Caki2 (cell line): ENCODE measurements at regions not wholly inside any gene's neighbourhood (a gene's known extent, or its start where the extent isn't known, plus 50 kb on each side); places are given as distances from the start of the nearest gene placed in this dataset.

Source experiments
- DNase-seq: peaks from one replicate; pipeline ENCODE4 v3.0.0-alpha.2; 2015; ENCODE audit warnings: low read depth
- in situ Hi-C: cut with HindIII; loops from 2 replicates; pipeline ENCODE4 v1.10.0; 2016; ENCODE audit warnings: low sequenced_read_pairs, low pct_unique_long_range_greater_than_20kb, mixed read lengths

DNA sequence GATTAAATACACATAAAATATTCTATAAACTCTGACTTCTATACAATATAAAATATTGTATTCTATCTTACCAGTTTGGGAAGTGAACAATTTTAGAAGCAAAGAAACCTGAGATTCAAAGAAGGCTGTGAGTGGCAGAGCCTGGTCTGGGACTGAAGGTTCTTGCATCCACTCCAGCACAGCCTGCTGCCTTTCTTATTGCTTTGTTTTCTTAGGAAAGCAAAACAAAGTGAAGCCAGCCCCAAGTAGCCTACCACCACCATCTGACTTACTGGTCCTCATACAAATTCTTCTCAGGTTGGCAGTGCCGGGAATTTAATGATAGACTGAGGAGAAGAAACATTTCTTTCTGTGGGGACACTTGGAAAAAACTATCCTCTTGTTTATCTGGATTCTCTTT is 129.7 kb upstream of the SMAD1 start:
- in situ Hi-C loops, result no loop called here

DNA sequence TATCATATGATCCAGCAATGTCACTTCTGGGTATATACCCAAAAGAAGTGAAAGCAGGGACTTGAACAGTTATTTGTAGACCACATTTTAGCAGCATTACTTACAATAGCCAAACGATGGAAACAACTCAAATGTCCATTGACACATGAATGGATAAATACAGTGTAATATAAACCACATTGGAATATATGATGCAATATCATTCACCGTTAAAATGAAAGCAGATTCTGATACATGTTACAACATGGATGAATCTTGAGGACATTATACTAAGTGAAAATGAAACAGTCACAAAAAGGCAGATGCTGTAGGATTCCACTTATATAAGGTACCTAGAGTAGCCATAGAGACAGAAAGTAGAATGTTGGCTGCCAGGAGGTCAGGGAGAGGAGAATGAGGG is 130.5 kb upstream of the SMAD1 start:
- DNase-seq, result no peak
- in situ Hi-C loops, result no loop called here

More for the DNA sequence above, 129.7 kb upstream of the SMAD1 start:
- no peak for DNase-seq

GRCh38 chr4:145348291-145348690 is 133.4 kb upstream of the SMAD1 start:
- no peak for DNase-seq
- in situ Hi-C loops, result no loop called here

GRCh38 chr4:145347684-145348083 is 134.0 kb upstream of the SMAD1 start:
- in situ Hi-C loops, result no loop called here
- no peak for DNase-seq

GRCh38 chr4:145346081-145346480 is 135.6 kb upstream of the SMAD1 start:
- no peak for DNase-seq
- in situ Hi-C loops, result no loop called here

- DNase-seq, result no peak
- in situ Hi-C loops, result no loop called here
Observed at GRCh38 chr4:145345401-145345800, 136.3 kb upstream of the SMAD1 start.

- in situ Hi-C loops, result no loop called here
Observed at GRCh38 chr4:145341381-145341780, 140.3 kb upstream of the SMAD1 start.

DNA sequence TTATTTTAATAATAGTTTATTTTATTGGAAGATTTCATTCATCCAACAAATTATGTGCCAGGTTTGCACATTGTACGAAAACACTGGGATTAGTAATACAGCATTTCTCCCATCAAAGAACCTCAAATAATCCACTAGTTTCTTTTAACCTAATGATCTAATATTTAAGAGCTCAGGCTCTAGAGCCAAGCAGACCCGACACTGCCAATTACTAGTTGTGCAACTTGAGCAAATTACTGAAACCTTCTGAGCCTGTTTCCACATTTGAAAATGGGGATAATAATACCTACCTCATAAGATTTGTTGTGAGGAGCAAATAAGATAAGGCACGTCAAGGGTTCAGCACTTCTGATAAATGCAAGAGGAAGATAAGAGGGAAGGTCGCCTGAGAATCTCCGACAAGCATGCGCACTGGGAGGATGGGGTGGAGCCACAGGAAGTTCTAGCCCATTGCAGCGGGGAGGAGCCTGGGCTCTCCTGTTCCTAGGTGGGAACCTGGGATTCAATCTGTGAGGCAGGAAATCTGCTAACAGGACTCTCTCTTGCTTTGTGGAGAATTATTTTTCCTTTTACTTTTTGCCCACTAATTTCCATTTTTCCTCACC is 141.5 kb upstream of the SMAD1 start:
- in situ Hi-C loops, result no loop called here
- DNase-seq, result no peak

More at GRCh38 chr4:145341381-145341780, 140.3 kb upstream of the SMAD1 start:
- DNase-seq, result no peak

DNA sequence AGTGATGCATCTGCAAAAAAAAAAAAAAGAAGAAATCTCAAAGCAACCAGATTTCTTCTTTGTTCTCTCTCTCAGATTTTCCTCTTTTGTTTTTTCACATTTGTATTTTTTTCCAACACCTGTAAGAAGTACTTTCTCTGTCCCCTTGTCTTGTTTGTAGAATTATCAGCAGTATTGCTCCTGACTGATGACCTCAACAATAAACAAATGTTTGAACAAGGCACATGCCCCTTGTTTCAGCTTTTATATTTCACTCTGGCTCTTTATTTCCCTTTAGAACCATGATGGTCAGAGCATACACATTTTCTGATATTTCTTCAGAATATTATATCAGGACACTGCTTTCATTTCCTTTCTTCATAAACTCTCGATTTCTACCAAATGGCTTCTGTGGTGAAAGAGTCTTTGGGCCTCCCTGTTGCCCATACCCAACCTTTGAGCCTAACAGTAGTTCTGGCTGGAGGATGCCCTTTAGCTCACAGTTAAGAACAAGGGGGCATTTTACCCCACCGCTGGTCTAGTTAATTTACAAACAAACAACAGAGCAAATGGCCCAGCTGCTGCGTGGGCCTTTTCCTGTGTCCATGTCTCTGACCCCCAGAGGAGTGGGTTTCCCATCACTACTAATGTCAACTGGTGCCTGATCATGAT is 142.5 kb upstream of the SMAD1 start:
- no peak for DNase-seq
- in situ Hi-C loops, result no loop called here

GRCh38 chr4:145338568-145338967 is 143.1 kb upstream of the SMAD1 start:
- DNase-seq, result no peak
- in situ Hi-C loops, result no loop called here

DNA sequence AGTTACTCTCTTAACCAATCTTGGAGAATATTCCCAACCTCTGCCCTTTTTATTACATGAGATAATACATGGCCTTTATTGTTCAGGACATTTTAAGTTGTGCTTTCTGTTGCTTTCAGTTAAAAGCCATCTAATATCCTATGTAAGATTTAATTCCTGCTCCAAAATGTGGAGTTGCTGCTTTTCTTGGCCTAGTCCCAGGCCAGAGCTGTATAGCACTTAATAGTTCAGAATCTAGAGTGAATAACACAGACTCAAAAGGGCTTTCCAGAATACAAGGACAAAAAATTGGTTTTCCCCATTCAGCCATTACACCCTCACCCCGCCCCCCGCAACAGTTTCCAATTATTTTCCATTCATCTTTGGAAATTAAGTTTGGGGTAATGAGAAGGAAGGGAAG is 144.3 kb upstream of the SMAD1 start:
- DNase-seq, result no peak
- in situ Hi-C loops, result no loop called here

DNA sequence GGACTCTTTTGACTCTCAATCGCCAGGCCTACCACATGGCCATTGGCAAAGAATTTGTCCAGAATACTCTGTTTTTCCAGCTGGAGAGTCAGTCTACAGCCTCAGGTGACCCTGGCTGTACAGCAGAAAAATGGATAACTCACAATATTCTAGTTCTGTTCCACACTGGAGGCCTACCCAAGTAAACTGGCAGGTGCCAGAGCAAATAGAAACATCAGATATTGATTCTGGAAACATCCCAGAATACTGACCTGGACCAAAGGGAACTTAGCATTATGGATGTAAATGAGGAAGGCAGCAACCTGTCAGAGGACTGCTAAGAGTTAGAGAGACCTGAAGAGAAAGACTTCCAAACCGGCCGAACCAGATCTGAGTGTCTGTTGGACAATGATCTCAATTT is 147.9 kb upstream of the SMAD1 start:
- DNase-seq, result no peak
- in situ Hi-C loops, result no loop called here

- no peak for DNase-seq
- in situ Hi-C loops, result no loop called here
Observed at GRCh38 chr4:145326491-145326890, 146.1 kb upstream of the OTUD4 start.

GRCh38 chr4:145324161-145324560 is 143.8 kb upstream of the OTUD4 start:
- in situ Hi-C loops, result no loop called here
- DNase-seq, result no peak

DNA sequence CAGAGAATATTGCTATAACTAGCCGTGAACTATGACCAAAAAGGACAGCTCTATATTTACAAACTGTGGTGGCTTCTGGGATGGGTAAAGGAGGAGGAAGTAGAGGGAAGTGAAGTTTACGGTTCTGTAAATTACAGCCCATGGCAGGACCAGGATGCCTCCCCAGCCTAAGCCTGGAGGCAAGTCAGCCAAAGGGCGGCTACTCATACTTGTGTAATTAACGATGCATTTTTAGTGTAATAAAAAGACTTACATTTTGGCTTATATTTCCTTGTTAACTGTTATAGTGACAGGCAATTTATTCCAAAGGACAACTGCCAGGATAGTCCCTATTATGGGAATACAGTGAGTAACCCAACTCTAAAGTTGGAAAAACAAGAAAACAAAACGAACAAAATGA is 139.9 kb upstream of the OTUD4 start:
- in situ Hi-C loops, result no loop called here
- DNase-seq, result no peak

- in situ Hi-C loops, result no loop called here
- no peak for DNase-seq
Observed at GRCh38 chr4:145319751-145320150, 139.4 kb upstream of the OTUD4 start.

DNA sequence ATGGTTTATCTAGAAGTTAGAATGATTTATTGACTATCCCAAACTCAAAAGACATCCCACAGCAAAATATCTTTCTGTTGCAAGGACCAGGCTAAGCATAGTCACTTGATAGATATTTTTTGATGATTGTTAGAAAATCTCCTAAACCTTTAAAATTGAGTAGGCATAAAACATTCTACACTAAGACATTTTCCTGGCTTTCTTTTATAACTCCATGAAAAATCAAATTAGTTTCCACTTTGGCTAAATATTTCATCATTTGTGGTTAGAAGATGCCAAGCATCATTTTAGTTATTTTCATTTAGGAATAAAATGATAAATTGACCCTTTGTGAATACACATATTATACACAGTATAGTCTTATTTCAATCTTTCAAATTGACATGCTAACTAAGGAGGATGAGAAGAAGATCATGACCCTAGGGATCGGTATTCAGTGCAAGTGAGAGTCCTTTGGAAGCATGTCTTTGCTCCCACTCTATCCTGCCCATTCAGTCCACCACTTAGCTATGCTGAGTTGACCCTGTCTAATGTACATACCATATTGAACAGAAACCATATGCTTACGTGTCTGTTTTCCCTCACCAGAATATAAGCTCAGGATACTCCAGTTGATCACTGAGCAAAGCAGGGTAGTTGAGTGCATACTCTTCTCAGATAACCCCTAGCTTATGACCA is 136.6 kb upstream of the OTUD4 start:
- in situ Hi-C loops, result no loop called here
- DNase-seq, result no peak

DNA sequence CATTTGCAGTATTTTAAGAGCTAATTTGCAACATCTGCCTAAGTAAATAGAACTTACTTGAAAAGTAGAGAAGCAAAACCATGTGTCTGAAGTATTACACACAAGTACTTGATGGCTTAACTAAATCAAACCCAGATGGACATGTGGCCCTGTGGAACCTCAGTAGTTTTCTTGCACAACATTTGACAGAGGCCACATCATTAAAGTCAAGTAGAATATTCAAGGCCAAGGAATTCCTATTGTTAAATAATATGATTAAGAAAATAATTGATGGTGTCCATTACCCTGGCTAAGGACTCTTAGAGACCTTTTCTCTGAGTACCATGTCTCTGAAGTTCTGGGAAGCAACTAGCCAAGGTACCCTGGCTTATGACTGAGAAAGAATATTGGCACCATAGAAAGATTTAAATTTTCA is 135.4 kb upstream of the OTUD4 start:
- no peak for DNase-seq
- in situ Hi-C loops, result no loop called here

- in situ Hi-C loops, result no loop called here
- DNase-seq, result no peak
Observed at GRCh38 chr4:145308598-145308997, 128.2 kb upstream of the OTUD4 start.
